Caco-2 (cell line): ENCODE measurements at regions not wholly inside any gene's neighbourhood (a gene's known extent, or its start where the extent isn't known, plus 50 kb on each side); places are given as distances from the start of the nearest gene placed in this dataset.

Source experiments
- BruUV-seq: library from RNA; stranded (reverse); fragments of 400-500 nt; replicated peaks from 2 replicates; lab custom pipeline; 2021; lab: Mats Ljungman, UMichigan
- CTCF ChIA-PET: fragments of 300-600 bp; sonication (Branson Sonifier 250); formaldehyde crosslinking; loops from one replicate; lab custom pipeline; 2022; ENCODE audit warnings: antibody characterized with exemption; lab: Charles Lee
- POLR2A ChIA-PET: fragments of 300-600 bp; sonication (Branson Sonifier 250); formaldehyde crosslinking; loops from one replicate; lab custom pipeline; 2022; ENCODE audit warnings: antibody characterized with exemption; lab: Charles Lee
- DNase-seq, 2 experiments: peaks; one replicate each; pipeline versions ENCODE4 v3.0.0 to v3.0.0-alpha.2; 2020 to 2022
- H3K27me3 ChIP-seq: replicated peaks from 2 replicates; pipeline ENCODE4 v1.6.0; 2011; ENCODE audit warnings: low read length; ENCODE audit not compliant: control insufficient read depth, insufficient read depth
- H3K36me3 ChIP-seq: 2 replicates; pipeline ENCODE4 v1.5.1; 2011; ENCODE audit warnings: low read length; ENCODE audit not compliant: control insufficient read depth, insufficient read depth
- H3K4me1 ChIP-seq: fragments of 250-450 bp; sonication (Bioruptor Pico); 2 replicates; pipeline ENCODE4 v1.5.1; 2020; ENCODE audit warnings: mild to moderate bottlenecking
- H3K4me3 ChIP-seq: 2 replicates; pipeline ENCODE4 v1.5.1; 2011; ENCODE audit warnings: low read depth, mild to moderate bottlenecking, control low read depth, low read length
- H3K9me3 ChIP-seq: fragments of 250-450 bp; sonication (Bioruptor Pico); 2 replicates; pipeline ENCODE4 v1.5.1; 2020; ENCODE audit warnings: mild to moderate bottlenecking, moderate library complexity
- H3K27ac Mint-ChIP-seq: one replicate; pipeline ENCODE4 v1.8.0; 2022; ENCODE audit warnings: mixed read lengths; ENCODE audit not compliant: unreplicated experiment
- H3K27me3 Mint-ChIP-seq: one replicate; pipeline ENCODE4 v1.8.0; 2022; ENCODE audit warnings: mixed read lengths; ENCODE audit not compliant: insufficient read depth, unreplicated experiment
- H3K36me3 Mint-ChIP-seq: one replicate; pipeline ENCODE4 v1.8.0; 2022; ENCODE audit warnings: mild to moderate bottlenecking, mixed read lengths; ENCODE audit not compliant: insufficient read depth, unreplicated experiment
- H3K4me1 Mint-ChIP-seq: one replicate; pipeline ENCODE4 v1.8.0; 2022; ENCODE audit warnings: low read depth, mixed read lengths; ENCODE audit not compliant: unreplicated experiment
- H3K4me3 Mint-ChIP-seq: one replicate; pipeline ENCODE4 v1.8.0; 2022; ENCODE audit warnings: mild to moderate bottlenecking, moderate library complexity, mixed read lengths; ENCODE audit not compliant: unreplicated experiment
- H3K9me3 Mint-ChIP-seq: one replicate; pipeline ENCODE4 v1.8.0; 2022; ENCODE audit warnings: mixed read lengths; ENCODE audit not compliant: unreplicated experiment
- CTCF ChIP-seq, 2 experiments: fragments of 200-600 bp in 1 of 2; IDR thresholded peaks; 1 replicate in 1 of 2; 2 replicates in 1 of 2; pipeline versions ENCODE4 v1.5.1 to v1.8.0; 2011 to 2022; ENCODE audit warnings: antibody characterized with exemption in 1 of 2, control low read depth in 1 of 2, inconsistent platforms in 1 of 2, low read depth in 1 of 2, low read length in 1 of 2, mild to moderate bottlenecking in 1 of 2, moderate library complexity in 1 of 2; ENCODE audit not compliant: insufficient read depth in 1 of 2, severe bottlenecking in 1 of 2, unreplicated experiment in 1 of 2
- intact Hi-C: fragments of 100-400 bp; cut with micrococcal nuclease; formaldehyde crosslinking; loops from one replicate; pipeline ENCODE4 v1.10.0; 2022; ENCODE audit not compliant: unreplicated experiment

GRCh38 chr2:120601566-120601965 lies 134.1 kb upstream of the GLI2 start:
- Mint-ChIP-seq H3K27me3 (no peaks in the 10 kb centered on the region), H3K27ac (no peak overlapping the region), H3K4me3 (no peak overlapping the region), H3K9me3 (no peaks in the 10 kb centered on the region), H3K4me1 (peaks cover 6% of the 10 kb centered on the region), H3K36me3 (no peaks in the 10 kb centered on the region)
- DNase-seq: no peak
- Histone ChIP-seq H3K36me3 (no peaks in the 10 kb centered on the region), H3K4me3 (no peak overlapping the region), H3K9me3 (no peaks in the 10 kb centered on the region), H3K4me1 (0 out of 2 replicates have a peak, but pooled peaks cover 5% of the 10 kb centered on the region), H3K27me3 (no peaks in the 10 kb centered on the region)
- intact Hi-C loops: no loop called here
- ChIA-PET CTCF (no interaction called here), POLR2A (no interaction called here)
- no peak for TF ChIP-seq CTCF (IDR thresholded peaks at IDR 0.05; ENCODE audit: insufficient read depth in 1 of 2, low read depth in 1 of 2, low read length in 1 of 2, severe bottlenecking in 1 of 2, unreplicated experiment in 1 of 2)
- no TSS peak for BruUV-seq

- intact Hi-C loops: no loop called here
- no peaks in the 10 kb centered on the region for H3K27me3 ChIP-seq
- H3K27me3 Mint-ChIP-seq: no peaks in the 10 kb centered on the region
- H3K4me1 Mint-ChIP-seq: peaks cover 6% of the 10 kb centered on the region
- no peak overlapping the region for H3K27ac Mint-ChIP-seq
- H3K9me3 ChIP-seq: no peaks in the 10 kb centered on the region
- CTCF ChIA-PET: interaction anchor here (0.6 kb wide), 1 partner anchor 28 kb away, joined by 5 read pairs; no protein-coding TSS in a partner anchor
- no peak overlapping the region for H3K4me3 ChIP-seq
- H3K4me1 ChIP-seq: 0 out of 2 replicates have a peak, but pooled peaks cover 5% of the 10 kb centered on the region
- POLR2A ChIA-PET: no interaction called here
- H3K36me3 ChIP-seq: no peaks in the 10 kb centered on the region
- no peaks in the 10 kb centered on the region for H3K36me3 Mint-ChIP-seq
- H3K9me3 Mint-ChIP-seq: no peaks in the 10 kb centered on the region
- no TSS peak for BruUV-seq
- no peak overlapping the region for H3K4me3 Mint-ChIP-seq
- no peak for DNase-seq
- TF ChIP-seq CTCF (IDR thresholded peaks at IDR 0.05; ENCODE audit: insufficient read depth in 1 of 2, low read depth in 1 of 2, low read length in 1 of 2, severe bottlenecking in 1 of 2, unreplicated experiment in 1 of 2): no peak
These were observed 133.4 kb upstream of the GLI2 start for GRCh38 chr2:120602251-120602650.

GRCh38 chr2:120604767-120605166 lies 130.9 kb upstream of the GLI2 start:
- H3K27me3 Mint-ChIP-seq: no peaks in the 10 kb centered on the region
- H3K4me1 ChIP-seq: 0 out of 2 replicates have a peak, but pooled peaks cover 3% of the 10 kb centered on the region
- H3K4me3 Mint-ChIP-seq: no peak overlapping the region
- no peak for TF ChIP-seq CTCF (IDR thresholded peaks at IDR 0.05; ENCODE audit: insufficient read depth in 1 of 2, low read depth in 1 of 2, low read length in 1 of 2, severe bottlenecking in 1 of 2, unreplicated experiment in 1 of 2)
- H3K36me3 Mint-ChIP-seq: no peaks in the 10 kb centered on the region
- no peaks in the 10 kb centered on the region for H3K9me3 Mint-ChIP-seq
- H3K9me3 ChIP-seq: no peaks in the 10 kb centered on the region
- no TSS peak for BruUV-seq
- H3K27me3 ChIP-seq: no peaks in the 10 kb centered on the region
- H3K4me1 Mint-ChIP-seq: peaks cover 2% of the 10 kb centered on the region
- intact Hi-C loops: no loop called here
- ChIA-PET CTCF (no interaction called here), POLR2A (no interaction called here)
- no peak overlapping the region for H3K4me3 ChIP-seq
- H3K36me3 ChIP-seq: no peaks in the 10 kb centered on the region
- no peak overlapping the region for H3K27ac Mint-ChIP-seq
- DNase-seq: no peak
